GM19372 (cell line): ENCODE measurements at regions not wholly inside any gene's neighbourhood (a gene's known extent, or its start where the extent isn't known, plus 50 kb on each side); places are given as distances from the start of the nearest gene placed in this dataset.

Experiments
- ATAC-seq: cut with Tn5 transposase; IDR thresholded peaks from one replicate; pipeline ENCODE4 v1.9.1; 2021; ENCODE audit warnings: mild to moderate bottlenecking, low read depth, moderate library complexity; ENCODE audit not compliant: unreplicated experiment

DNA sequence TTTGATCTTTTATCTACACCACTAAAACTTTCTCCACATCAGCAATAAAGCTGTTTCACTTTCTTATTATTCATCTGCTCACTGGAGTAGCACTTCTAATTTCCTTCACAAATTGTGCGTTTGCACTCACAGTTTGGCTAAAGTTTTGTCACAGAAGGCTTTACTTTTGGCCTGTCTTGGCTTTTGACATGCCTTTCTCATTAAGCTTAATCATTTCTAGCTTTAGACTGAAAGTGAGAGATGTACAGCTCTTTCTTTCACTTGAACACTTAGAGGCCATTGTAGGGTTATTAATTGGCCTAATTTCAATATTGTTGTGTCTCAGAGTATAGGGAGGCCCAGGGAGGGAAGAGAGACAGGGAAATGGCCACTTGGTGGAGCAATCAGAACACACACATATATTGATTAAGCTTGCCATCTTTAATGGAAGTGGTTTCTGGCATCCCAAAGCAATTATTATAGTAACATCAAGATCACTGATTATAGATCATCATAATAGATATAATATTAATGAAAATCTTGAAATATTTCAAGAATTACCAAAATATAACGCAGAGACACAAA lies 512.5 kb downstream of the ETV1 start:
- no peak for ATAC-seq

DNA sequence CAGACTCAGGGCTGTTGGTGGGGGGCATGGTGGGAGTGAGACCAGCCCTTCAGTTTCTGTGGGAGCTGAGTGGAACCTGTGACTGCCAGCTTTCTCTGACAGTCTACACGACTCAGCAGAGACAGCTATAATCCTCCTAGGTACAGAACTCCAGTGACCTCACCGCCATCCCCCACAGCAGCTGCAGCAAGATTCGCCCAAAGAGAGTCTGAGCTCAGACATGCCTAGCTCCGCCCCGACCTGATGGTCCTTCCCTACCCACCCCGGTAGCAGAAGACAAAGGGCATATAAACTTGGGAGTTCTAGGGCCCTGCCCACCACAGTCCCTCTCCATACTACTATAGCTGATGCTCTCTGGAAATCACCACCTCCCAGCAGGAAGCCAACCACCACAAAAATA lies 500.1 kb downstream of the ETV1 start:
- ATAC-seq: no peak

DNA sequence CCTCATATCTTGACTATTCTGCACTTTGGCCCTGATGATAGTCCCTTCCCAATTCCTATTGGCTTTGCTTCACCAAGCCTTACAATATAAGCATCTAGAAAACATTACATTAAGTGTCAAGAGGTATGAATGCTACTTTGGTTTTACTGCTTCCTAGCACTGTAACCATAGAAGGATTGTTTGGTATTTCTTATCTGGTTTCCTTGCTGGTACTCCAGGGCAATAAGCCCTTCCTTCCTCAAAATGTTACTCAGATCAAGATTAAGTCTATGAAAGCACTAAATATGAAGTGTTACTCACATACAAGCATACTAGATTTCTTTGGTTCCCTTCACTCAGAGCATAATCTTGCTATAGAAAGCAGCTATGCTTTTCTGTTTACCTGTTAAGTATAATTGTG lies 492.5 kb downstream of the ETV1 start:
- ATAC-seq: no peak

DNA sequence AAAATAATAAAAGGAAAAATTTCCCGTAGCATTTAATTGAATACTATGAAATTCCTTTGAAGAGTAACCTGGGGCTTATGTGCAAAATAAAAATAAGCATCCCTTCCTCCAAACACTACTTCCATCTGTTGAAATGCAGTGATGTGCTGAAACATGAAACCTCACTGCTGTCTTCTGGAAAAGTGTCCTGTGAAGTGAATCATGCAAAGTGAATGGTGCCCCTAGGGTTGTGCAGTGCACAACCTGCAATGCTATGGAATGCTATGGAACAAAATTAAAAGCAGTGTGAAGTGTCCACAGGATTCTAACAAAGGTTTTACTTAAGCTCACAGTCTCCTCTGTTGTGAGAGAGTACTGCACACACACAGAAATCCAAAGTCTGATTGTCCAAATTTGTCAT lies 480.9 kb downstream of the ETV1 start:
- ATAC-seq: no peak

DNA sequence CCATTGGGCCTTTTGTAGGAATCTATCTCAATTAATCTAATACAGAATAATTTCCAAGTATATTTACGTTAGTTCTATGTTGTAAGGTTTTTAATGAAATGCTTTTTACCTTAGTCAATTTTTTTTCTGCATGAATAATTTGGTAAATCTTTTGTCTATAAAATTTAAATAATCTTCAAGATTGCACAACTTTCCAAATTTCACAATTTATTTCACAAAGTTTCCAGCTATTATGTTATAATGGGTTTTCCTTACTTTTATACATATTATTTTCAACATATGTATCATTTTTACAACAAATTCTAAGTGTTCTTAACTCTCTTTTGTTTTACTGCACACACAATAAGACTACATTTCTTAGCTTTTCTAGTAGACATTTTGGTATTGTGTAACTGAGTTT lies 470.7 kb downstream of the ETV1 start:
- ATAC-seq: no peak

DNA sequence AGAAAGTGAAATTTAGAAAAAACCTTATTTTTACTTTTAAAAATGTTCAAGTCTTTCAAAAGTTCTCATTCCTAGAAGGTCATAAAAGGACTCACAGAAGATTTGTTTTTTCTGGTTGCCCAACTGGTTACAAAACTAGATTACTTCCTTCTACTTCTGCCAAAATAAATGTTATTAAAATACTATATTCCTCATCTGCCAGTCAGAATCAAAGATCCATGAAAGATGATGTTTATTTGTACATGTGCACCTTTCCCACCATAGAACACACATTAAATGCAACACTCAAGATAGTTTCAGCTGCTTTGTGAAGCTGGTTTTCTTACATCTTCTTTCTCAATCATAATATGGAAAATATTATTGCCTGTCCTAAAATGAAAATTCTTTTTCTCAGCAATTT lies 465.4 kb downstream of the ETV1 start:
- no peak for ATAC-seq

DNA sequence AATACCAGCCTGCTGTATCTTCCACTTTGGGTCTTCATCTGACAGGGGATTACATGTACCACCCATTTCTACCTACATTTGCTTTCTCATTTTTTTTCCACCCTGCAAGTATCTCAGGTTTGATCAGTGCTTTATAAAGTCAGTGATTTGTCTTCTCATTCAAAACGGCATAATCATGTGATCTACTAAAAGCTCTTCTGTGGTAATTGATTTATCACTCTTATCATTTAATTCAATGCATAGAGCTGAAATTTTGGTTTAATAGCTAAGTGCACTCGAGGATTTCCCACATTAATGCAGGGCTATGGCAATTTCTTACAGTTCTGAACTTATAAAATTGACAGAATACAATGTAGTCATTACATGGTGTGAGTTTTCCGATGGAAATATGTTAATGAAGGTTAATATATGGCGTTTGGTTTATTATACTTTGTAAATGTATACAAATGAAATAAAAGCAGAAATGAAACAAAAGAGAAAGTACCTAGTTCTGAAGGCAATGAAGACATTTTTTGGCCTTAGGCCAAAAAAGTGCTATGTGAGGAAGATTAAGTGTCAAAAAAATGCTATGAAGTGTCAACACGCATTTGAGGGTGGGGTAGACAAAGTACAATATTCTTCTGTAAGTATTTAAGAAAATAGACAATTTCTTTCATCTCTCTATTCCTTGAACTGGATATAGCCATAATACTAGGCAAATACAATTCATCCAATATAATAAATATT lies 457.3 kb downstream of the ETV1 start:
- no peak for ATAC-seq

DNA sequence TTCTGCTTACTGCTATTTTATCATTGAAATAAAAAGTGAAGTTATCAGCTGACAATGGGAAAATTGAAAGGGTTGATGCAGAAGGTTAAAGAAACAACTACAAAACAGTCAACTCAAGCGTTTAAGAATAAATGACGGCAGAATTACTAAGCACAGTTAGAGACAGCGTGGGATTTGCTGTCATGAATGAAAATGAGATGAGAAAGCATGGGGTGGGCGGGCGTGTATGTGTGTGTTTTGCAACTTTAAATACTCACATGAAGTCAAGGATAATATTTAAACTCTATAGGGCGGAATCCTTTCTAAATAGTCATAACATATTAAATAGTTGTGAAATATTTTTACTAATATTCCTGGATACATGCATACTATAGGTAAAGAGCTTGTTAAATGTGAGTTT lies 450.8 kb downstream of the ETV1 start:
- no peak for ATAC-seq

DNA sequence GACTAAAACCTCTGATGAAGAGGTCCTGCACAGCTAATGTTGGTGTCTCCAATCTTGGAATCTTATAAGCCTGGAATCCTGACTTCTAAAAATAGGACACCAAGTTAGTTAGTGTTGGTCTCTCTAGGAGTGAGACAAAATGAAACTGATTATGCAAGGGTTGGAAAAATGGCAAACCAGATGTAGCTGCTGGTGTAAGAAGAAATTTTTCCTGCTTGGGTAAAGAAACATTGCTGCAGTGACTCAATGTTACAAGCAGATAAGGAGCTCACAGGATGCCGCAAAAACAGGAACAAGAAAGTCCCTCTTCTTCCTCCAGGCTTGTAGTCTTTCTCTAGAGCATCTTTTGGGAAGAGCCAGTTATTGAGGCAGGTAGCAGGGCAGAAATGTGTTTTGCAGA lies 449.0 kb downstream of the ETV1 start:
- ATAC-seq: no peak

DNA sequence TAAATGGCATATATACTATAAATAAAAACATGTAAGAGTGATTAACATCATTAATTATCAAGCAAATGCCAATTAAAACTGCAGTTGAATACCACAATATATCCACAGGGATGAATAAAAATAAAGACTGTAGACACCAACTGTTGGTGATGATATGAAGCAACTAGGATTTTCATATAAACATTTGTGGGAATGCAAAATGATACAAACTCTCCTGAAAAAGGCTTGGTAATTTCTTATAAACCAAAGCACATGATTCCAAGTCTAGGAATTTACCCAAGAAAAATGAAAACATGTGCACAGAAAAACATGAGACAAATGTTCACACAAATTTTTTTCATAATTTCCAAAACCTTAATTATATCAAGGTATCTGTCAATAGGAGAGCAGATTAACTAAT lies 448.1 kb downstream of the ETV1 start:
- ATAC-seq: no peak

DNA sequence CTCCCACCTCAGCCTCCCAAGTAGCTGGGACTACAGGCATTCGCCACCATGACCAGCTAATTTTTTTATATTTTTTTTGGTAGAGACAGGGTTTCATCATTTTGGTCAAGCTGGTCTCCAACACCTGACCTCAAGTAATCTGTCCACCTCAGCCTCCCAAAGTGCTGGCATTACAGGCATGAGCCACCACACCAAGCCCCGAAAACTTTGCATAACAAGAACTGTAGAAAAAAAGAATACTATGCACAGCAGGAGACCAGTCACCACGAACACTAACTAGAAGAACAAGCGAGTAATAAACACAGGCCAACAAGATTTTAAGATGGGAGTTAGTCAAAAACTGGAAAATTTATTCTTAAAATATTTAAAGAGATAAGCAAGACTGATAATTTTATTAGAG lies 447.0 kb downstream of the ETV1 start:
- ATAC-seq: no peak

DNA sequence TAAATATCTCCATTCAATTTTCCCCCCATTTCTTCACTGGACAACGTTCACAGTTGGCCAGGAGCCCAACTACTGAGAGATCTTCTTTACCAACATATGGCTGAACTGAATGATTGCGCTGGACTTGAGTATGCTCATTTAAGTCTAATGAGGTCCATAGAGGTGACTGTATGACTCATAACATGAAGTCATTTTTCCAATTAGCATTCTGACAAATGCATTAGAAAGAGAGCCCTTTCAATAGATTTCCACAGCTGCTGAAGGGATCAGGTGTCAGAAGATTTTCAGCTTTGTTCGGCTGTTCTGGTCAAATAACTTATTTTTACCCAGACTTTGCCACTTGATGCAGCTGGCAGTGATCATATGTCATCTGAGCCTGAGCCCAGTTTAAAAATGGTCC lies 438.0 kb downstream of the ETV1 start:
- no peak for ATAC-seq

DNA sequence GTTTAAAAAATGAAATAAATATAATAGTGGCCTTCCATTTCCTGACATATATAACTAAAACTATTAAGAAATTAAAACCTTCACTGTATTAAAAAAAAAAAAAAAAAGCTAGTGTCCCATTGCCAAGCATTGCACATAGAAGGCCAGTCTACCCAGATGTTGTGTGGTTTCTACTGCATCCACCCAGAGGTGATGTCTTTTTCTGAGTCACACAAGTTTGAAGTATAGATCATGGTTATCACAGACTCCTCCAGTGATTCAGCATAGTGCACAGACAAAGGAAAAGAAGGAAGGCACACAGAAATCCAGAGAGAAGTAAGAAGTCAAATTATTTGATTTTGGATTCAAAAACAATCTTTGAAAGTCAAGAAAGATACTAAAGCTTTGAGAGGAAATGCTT lies 429.0 kb downstream of the ETV1 start:
- ATAC-seq: no peak

DNA sequence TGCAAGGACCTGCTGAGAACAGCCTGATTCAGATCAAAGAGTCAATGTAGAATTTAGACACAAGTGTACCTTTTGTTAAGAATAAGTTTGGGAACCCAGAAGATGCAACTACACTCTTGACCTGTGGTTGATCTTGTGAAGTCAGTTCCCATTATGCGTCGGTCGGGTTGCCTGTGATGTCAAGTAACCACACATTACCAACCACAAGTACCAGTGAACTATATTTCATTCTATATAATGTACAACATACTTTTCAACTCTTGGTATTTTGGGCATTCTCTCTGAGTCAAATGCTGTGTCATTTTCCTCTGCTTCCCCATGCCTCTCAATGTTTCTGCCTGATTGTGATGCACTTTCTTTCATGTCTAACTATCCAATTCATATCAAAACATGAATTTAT lies 426.2 kb downstream of the ETV1 start:
- ATAC-seq: no peak

DNA sequence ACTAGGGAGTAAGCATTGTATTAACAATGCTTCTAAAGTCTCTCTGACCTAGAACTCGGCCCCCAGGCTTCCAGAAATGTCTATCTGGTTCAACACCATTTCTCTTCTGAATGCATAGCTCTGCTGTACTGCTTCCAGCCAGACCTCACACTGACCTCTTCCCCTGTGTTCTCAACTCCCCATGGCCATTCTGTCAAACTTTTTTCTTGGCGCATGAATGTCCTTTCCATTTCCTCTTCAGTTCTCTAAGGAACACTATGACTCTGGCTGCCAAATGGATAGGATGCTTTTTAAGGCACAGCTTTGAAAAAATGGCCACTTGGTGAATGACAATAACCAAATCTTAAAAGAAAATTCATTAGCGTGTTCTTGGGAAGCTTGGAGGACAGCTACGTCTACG lies 425.8 kb downstream of the ETV1 start:
- no peak for ATAC-seq

DNA sequence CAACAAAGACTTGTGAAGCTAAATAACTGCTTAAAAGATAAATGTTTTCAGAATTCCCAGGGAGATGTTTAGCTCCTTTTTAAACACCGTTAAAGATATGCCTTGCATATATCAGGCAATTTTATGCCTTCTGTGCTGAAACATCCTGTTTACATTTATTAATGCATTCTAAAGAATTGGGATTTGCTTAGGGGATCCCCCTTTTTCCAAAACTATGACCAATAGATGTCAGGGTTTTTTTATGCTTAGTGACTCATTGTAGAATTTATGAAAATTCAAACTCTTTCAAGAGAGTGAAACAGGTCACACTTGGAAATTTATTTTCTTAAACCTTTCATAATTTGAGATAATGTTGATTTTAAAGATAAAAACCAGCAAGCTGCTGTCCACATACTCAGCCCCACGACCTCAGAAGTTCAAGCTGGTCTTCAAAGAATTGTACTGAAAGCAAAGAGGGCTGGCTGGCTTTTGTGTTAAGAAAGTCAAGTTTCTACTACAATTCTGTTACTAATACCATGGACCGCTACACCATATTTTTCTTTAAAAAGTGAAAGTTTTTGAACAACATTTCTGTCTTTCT lies 411.8 kb downstream of the ETV1 start:
- no peak for ATAC-seq

DNA sequence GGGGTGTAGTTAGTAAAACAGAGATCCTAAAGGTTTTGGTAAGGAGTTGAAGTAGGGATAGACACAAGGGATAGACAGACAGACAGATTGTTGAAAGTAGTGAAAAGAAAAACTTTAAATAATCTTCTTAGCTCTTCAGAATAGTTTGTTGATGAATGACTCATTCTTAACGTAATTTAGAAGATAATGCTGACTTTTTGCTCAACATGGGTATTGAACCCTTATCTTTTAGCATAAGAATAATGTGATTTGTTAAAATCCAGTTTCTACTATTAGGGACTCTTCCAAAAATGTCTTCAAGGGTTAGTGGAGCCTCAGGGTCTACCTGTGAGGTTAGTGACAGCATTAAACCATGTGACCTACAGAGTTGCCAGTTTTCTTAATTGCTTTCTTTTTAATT lies 411.2 kb downstream of the ETV1 start:
- no peak for ATAC-seq

DNA sequence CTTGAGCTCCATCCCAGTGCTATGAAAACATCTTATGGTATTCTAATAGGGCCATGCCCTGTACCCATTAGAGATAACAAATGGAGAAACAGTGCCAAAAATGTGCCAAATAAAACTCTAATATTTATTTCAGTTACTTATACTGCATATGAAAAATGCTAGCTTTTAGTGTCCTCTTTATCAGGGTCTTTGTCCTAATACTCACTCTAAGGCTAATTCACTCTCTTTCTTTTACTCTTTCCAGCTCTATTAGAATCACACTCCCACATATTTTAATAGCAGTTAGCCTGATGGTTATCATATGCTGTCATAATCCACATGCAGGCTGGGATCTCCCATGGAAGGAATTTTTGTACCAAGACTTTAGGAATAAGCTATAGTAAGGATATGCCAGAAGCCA lies 408.4 kb downstream of the ETV1 start:
- ATAC-seq: no peak

DNA sequence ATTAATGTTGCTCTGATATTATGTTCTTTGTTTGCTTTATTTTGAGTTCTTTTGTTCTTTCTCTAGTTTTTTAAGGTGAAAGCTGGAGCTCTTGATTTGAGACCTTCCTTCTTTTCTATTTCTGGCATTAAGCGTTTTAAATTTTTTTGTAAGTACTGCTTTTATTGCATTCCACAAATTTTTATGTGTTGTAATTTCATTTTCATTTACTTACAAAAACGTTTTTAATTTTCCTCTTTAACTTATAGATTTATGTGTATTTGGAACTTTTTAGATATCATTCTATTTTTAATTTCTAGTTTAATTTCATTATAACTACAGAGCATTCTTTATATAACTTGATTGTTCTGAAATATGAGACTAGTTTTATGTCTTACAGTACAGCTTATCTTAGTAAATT lies 395.6 kb downstream of the ETV1 start:
- ATAC-seq: no peak

DNA sequence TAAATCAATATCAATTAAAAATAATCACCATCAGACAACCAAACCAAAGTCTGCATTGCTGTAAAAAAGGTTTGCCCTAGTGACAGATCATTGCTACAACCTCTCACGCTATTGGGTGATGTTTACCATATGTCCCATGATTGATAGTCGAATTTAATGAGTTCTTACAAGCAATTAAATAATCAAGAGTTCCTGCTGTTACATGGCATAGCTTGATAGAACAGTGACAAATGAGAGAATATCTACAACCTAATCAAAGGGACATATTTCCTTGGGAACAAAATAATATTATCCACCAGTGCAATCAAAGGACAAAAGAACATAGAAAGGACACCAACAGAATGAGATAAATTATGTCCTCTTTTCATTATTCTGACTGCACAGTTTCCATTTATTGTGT lies 387.4 kb downstream of the ETV1 start:
- no peak for ATAC-seq

DNA sequence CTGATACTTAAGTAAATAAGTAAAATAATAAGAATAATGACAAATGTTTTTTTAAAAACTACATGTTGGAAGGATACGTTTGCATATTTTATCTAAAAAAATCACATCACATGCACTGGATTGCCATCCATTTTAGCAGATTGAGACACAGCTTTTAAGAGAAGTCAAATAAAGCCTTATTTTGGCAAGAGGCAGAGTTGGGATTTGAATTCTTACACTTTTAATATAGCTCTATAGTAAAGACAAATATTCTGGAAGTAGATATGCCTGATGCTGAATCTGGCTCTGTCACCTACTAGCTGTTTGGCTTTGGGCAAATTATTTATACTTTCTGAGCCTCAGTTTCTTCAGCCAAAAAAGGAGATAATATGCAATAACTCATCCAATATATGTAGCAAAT lies 386.4 kb downstream of the ETV1 start:
- no peak for ATAC-seq

DNA sequence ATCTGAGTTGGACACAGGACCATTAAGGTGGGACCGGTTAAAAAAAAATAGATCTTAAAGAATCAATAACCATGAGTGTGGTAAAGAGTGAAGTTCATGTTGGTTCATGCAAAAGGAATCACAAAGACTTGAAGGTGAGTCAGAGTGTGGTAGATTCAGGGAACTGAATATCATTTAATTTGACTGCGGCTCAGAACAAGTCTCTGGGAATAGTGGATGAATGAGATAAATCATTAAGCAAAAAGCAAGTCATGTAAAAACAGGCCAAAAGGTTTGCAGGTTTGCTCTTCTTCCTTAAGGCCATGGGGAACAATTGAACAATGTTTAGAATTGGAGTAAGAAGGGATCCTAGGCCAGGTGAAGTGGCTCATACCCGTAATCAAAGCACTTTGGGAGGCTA lies 385.8 kb downstream of the ETV1 start:
- no peak for ATAC-seq
